ENCODE measurements at regions not wholly inside any gene's neighbourhood (a gene's known extent, or its start where the extent isn't known, plus 50 kb on each side); places are given as distances from the start of the nearest gene placed in this dataset.
"Not testable (repeated sequence)": the region's sequence is repeated elsewhere in the genome, so short reads cannot be mapped to it uniquely, and the experiment has no call there.

DNA sequence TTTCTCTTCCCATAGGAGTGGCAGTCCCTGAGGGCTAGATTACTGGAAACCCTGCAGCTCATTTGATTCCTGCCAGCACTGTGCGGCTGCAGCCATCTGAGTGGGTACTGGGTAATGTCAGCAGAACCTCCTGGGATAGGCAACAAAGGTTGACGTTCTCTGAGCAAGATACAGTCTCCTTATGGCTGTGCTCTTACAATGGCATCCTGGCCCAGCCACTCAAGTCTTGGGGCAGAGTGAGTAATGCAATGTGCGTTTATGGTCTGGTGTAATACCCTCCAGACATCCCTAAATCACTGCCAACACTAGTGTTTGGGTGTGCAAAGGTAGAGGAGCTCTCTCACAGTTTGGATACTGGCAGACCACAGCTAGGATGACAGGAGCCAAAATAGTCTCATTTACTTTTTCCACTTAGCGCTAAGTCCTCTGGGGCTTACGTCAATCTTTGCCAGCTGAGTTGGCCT is 775.8 kb downstream of the ZNF385D start:
- no peak overlapping the region for H3K4me3 ChIP-seq (replicated peaks in 1 of 3)
- no peak overlapping the region for H3K27ac ChIP-seq
- H3K9me3 ChIP-seq = no peaks in the 10 kb centered on the region
- intact Hi-C loops (cut with DNase I) = no loop called here
- 67 to 73% methylated on average over 5 of the region's 5 CpGs for WGBS, 2 donors
- no peaks in the 10 kb centered on the region for H3K36me3 ChIP-seq
- no peak for DNase-seq
- no peaks in the 10 kb centered on the region for H3K4me1 ChIP-seq
- TF ChIP-seq POLR2A (IDR thresholded peaks at IDR 0.05) = no peak
- TF ChIP-seq, protein P1, sequence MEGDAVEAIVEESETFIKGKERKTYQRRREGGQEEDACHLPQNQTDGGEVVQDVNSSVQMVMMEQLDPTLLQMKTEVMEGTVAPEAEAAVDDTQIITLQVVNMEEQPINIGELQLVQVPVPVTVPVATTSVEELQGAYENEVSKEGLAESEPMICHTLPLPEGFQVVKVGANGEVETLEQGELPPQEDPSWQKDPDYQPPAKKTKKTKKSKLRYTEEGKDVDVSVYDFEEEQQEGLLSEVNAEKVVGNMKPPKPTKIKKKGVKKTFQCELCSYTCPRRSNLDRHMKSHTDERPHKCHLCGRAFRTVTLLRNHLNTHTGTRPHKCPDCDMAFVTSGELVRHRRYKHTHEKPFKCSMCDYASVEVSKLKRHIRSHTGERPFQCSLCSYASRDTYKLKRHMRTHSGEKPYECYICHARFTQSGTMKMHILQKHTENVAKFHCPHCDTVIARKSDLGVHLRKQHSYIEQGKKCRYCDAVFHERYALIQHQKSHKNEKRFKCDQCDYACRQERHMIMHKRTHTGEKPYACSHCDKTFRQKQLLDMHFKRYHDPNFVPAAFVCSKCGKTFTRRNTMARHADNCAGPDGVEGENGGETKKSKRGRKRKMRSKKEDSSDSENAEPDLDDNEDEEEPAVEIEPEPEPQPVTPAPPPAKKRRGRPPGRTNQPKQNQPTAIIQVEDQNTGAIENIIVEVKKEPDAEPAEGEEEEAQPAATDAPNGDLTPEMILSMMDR (IDR thresholded peaks at IDR 0.05) = no peak
- no peaks in the 10 kb centered on the region for H3K27me3 ChIP-seq

DNA sequence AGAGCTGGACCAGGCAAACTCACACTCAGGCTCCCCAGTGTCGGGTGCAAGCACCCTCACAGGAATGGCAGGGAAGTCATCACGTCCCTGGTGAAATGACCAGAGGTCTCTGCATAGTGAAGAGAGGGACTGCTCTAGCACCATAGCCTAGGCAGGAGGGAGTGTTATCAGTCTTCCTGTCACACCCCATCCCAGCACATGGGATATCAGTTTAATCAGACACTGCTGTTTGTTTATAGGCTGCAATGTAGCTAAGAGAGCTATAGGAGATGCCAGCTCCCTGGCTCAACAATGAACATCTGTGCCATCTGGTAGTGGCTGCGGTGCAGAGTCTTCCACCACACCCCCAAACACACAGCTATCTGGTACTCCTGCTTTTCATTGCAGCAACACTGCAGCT is 776.6 kb downstream of the ZNF385D start:
- intact Hi-C loops (cut with DNase I) = no loop called here
- TF ChIP-seq, protein P1 (IDR thresholded peaks at IDR 0.05) = no peak
- 83 to 93% methylated on average over 3 of the region's 3 CpGs for whole genome bisulfite sequencing, 2 donors
- no peaks in the 10 kb centered on the region for H3K9me3 ChIP-seq
- no peaks in the 10 kb centered on the region for H3K4me1 ChIP-seq
- no peak overlapping the region for H3K4me3 ChIP-seq (replicated peaks in 1 of 3)
- no peaks in the 10 kb centered on the region for H3K27me3 ChIP-seq
- DNase-seq = no peak
- no peak overlapping the region for H3K27ac ChIP-seq
- no peaks in the 10 kb centered on the region for H3K36me3 ChIP-seq

DNA sequence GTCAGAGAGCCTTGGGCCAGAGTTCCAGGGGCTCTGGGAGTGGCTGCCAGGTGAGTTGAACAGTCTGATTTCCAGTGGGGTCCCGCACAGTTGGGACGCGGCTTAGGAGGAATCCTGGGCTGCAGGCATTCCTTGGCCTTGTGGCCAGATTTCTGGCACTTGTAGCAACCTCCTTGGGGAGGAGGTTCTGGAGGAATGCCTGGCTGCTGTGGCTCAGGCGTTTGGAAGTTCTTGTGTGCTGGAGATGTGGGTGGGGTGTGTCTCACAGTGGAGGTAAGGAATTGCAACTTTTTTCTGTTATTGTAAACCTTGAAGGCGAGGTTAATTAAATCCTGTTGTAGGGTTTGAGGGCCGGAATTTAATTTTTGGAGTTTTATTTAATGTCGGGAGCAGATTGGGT is 780.2 kb downstream of the ZNF385D start:
- H3K36me3 ChIP-seq; DNase-seq; H3K27ac ChIP-seq; H3K4me1 ChIP-seq; H3K27me3 ChIP-seq; H3K9me3 ChIP-seq; H3K4me3 ChIP-seq (replicated peaks in 1 of 3); intact Hi-C loops (cut with DNase I): not testable (repeated sequence)
- 65 to 77% methylated on average over 6 to 7 of the region's 7 CpGs for WGBS, 2 donors

DNA sequence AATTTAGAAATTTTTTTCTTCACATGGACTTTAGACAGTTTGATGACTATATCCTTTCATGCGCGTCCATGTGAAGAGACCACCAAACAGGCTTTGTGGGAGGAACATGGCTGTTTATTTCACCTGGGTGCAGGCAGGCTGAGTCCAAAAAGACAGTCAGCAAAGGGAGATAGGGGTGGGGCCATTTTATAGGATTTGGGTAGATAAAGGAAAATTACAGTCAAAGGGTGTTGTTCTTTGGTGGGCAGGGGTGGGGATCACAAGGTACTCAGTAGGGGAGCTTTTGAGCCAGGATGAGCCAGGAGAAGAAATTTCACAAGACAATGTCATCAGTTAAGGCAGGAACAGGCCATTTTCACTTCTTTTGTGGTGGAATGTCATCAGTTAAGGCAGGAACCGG is 781.5 kb upstream of the SGO1 start:
- H3K27me3 ChIP-seq; intact Hi-C loops (cut with DNase I); DNase-seq; H3K4me1 ChIP-seq; H3K9me3 ChIP-seq; H3K27ac ChIP-seq; H3K36me3 ChIP-seq; H3K4me3 ChIP-seq (replicated peaks in 1 of 3): not testable (repeated sequence)
- WGBS, 2 donors = 81 to 92% methylated on average over 3 of the region's 3 CpGs

DNA sequence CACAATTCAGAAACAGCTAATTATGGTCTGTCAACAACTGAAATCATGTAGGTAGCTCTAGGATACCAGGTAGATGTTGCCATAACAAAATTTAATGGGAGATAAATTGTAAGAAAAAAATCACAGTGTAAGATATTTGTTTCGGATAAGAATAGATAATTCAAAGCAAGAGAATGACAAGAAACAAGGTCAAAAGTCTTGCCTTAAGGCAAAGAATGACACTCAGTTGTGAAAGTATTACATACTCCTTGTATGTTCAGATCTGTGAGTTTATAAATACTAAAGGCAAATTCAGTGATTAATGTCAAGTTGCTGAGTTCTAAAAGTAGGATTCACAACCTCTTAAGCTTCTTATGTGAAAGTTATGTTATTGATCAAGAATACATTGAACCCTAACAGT is 772.2 kb upstream of the SGO1 start:
- intact Hi-C loops (cut with DNase I) = no loop called here
- 83 to 93% methylated on average over 1 of the region's 1 CpG for WGBS, 2 donors
- DNase-seq = no peak
- H3K9me3 ChIP-seq = no peaks in the 10 kb centered on the region
- H3K36me3 ChIP-seq = no peaks in the 10 kb centered on the region
- no peaks in the 10 kb centered on the region for H3K27me3 ChIP-seq
- TF ChIP-seq, protein P1 (IDR thresholded peaks at IDR 0.05) = no peak
- no peak for TF ChIP-seq POLR2A (IDR thresholded peaks at IDR 0.05)
- H3K4me1 ChIP-seq = no peaks in the 10 kb centered on the region
- H3K4me3 ChIP-seq (replicated peaks in 1 of 3) = no peak overlapping the region
- H3K27ac ChIP-seq = no peak overlapping the region

DNA sequence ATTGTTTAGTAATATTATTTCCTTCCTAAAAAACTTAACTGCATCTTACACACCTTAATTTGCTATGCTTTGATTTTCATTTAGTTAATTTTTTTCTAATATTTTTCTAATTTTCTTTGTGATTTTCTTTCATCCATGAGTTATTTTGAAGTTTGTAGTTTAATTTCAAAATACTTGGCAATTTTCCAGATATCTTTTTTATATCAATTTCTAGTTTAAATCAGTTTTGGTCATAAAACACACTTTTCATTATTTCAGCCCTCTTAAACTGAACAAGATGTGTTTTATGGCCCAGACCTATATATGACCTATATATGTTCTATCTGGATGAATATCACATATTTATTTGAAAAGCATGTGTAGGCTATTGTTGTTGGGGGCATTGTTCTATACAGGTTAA is 759.9 kb upstream of the SGO1 start:
- Histone ChIP-seq H3K27me3 (no peaks in the 10 kb centered on the region), H3K4me1 (no peaks in the 10 kb centered on the region), H3K27ac (no peak overlapping the region), H3K4me3 (replicated peaks in 1 of 3) (no peak overlapping the region), H3K9me3 (no peaks in the 10 kb centered on the region), H3K36me3 (no peaks in the 10 kb centered on the region)
- intact Hi-C loops (cut with DNase I) = no loop called here
- DNase-seq = no peak
- TF ChIP-seq, protein P1 (IDR thresholded peaks at IDR 0.05) = no peak
- TF ChIP-seq POLR2A (IDR thresholded peaks at IDR 0.05) = no peak

Data from thyroid gland (tissue), 4 donors.